ENCODE measurements at regions not wholly inside any gene's neighbourhood (a gene's known extent, or its start where the extent isn't known, plus 50 kb on each side); places are given as distances from the start of the nearest gene placed in this dataset.
"Not testable (repeated sequence)": the region's sequence is repeated elsewhere in the genome, so short reads cannot be mapped to it uniquely, and the experiment has no call there.

GRCh38 chr4:147259271-147259670 lies 221.6 kb upstream of the EDNRA start:
- not testable (repeated sequence) for DNase-seq

- DNase-seq, result no peak
Measured at GRCh38 chr4:147284256-147284835, 196.6 kb upstream of the EDNRA start.

GRCh38 chr4:147284935-147285334 lies 196.0 kb upstream of the EDNRA start:
- no peak for DNase-seq

GRCh38 chr4:147285751-147286150 lies 195.1 kb upstream of the EDNRA start:
- DNase-seq, result no peak

- no peak for DNase-seq
Measured at GRCh38 chr4:147286846-147287587, 193.9 kb upstream of the EDNRA start.

- DNase-seq, result no peak
Measured at GRCh38 chr4:147287588-147287890, 193.4 kb upstream of the EDNRA start.

GRCh38 chr4:147288512-147288911 lies 192.4 kb upstream of the EDNRA start:
- DNase-seq, result no peak

GRCh38 chr4:147289181-147289580 lies 191.7 kb upstream of the EDNRA start:
- DNase-seq, result no peak

GRCh38 chr4:147292604-147293313 lies 188.1 kb upstream of the EDNRA start:
- DNase-seq, result not testable (repeated sequence)

- not testable (repeated sequence) for DNase-seq
Measured at GRCh38 chr4:147293314-147293677, 187.6 kb upstream of the EDNRA start.

- DNase-seq, result no peak
Measured at GRCh38 chr4:147299205-147299604, 181.7 kb upstream of the EDNRA start.

- DNase-seq, result no peak
Measured at GRCh38 chr4:147303174-147303872, 177.6 kb upstream of the EDNRA start.

GRCh38 chr4:147303873-147304229 lies 177.0 kb upstream of the EDNRA start:
- DNase-seq, result no peak

- DNase-seq, result no peak
Measured at GRCh38 chr4:147307896-147308674, 172.8 kb upstream of the EDNRA start.

GRCh38 chr4:147309434-147309833 lies 171.5 kb upstream of the EDNRA start:
- DNase-seq, result no peak

GRCh38 chr4:147310312-147310711 lies 170.6 kb upstream of the EDNRA start:
- no peak for DNase-seq

GRCh38 chr4:147311956-147312355 lies 168.9 kb upstream of the EDNRA start:
- no peak for DNase-seq

- DNase-seq, result no peak
Measured at GRCh38 chr4:147312376-147313046, 168.4 kb upstream of the EDNRA start.

- DNase-seq, result no peak
Measured at GRCh38 chr4:147313108-147313507, 167.8 kb upstream of the EDNRA start.

GRCh38 chr4:147318586-147318985 lies 162.3 kb upstream of the EDNRA start:
- DNase-seq, result no peak

- DNase-seq, result no peak
Measured at GRCh38 chr4:147325571-147325981, 155.3 kb upstream of the EDNRA start.

- no peak for DNase-seq
Measured at GRCh38 chr4:147326591-147326990, 154.3 kb upstream of the EDNRA start.
